ENCODE measurements at regions not wholly inside any gene's neighbourhood (a gene's known extent, or its start where the extent isn't known, plus 50 kb on each side); places are given as distances from the start of the nearest gene placed in this dataset.
A peak's percentile ranks its signal among the peaks of the same experiment; 100 is the strongest.

- no peak for DNase-seq
- ChIA-PET CTCF (interaction anchor here (1.3 kb wide), 1 partner anchor 26 kb away, joined by 3 read pairs; no protein-coding TSS in a partner anchor), POLR2A (no interaction called here)
- no peak overlapping the region for H2AFZ ChIP-seq (ENCODE audit: low read depth)
- 85% methylated on average over 1 of the region's 1 CpG for WGBS (ENCODE audit: low lambda C conversion rate)
- no peaks in the 10 kb centered on the region for H3K79me2 ChIP-seq (ENCODE audit: insufficient read depth)
- H3K4me3 ChIP-seq (ENCODE audit: low read depth in 2 of 2, low read length in 1 of 2): no peak overlapping the region
- H3K9ac ChIP-seq: no peak overlapping the region
- H4K20me1 ChIP-seq (ENCODE audit: insufficient read depth): no peaks in the 10 kb centered on the region
- H3K9me3 ChIP-seq: no peaks in the 10 kb centered on the region
- H3F3A ChIP-seq (replicated peaks; ENCODE audit: insufficient read depth): no peaks in the 10 kb centered on the region
- H3K27ac ChIP-seq (ENCODE audit: low read depth in 2 of 2, low read length in 1 of 2): no peak overlapping the region
- H3K9me2 ChIP-seq: no peaks in the 10 kb centered on the region
- no peak overlapping the region for H3K4me2 ChIP-seq
- H3K4me1 ChIP-seq (ENCODE audit: control insufficient read depth in 1 of 2, insufficient read depth in 2 of 2, low read depth in 1 of 2, low read length in 1 of 2): peaks cover 0 to 7% of the 10 kb centered on the region in 2 experiments; a peak in 2 of 4 replicates
- no peaks in the 10 kb centered on the region for H3K27me3 ChIP-seq (ENCODE audit: insufficient read depth)
- no peaks in the 10 kb centered on the region for H3K36me3 ChIP-seq (replicated peaks in 1 of 2; ENCODE audit: control insufficient read depth in 1 of 2, insufficient read depth in 2 of 2, low read length in 1 of 2)
- TF ChIP-seq CHD2 (IDR thresholded peaks at IDR 0.05; ENCODE audit: low read length, partially characterized antibody): no peak
- 0 out of 2 replicates have a peak, but pooled peaks have one; percentile 6 for TF ChIP-seq RAD21 (IDR thresholded peaks at IDR 0.05; ENCODE audit: low read length)
These were observed 618.7 kb downstream of the DIAPH3 start for GRCh38 chr13:59545007-59545406.

GRCh38 chr13:59546178-59546577 lies 617.5 kb downstream of the DIAPH3 start:
- CTCF ChIA-PET: no interaction called here
- no peak overlapping the region for H3K4me3 ChIP-seq (ENCODE audit: low read depth in 2 of 2, low read length in 1 of 2)

More at GRCh38 chr13:59546178-59546577, 617.5 kb downstream of the DIAPH3 start:
- Histone ChIP-seq H4K20me1 (ENCODE audit: insufficient read depth) (no peaks in the 10 kb centered on the region), H3K79me2 (ENCODE audit: insufficient read depth) (no peaks in the 10 kb centered on the region), H3K27me3 (ENCODE audit: insufficient read depth) (no peaks in the 10 kb centered on the region), H2AFZ (ENCODE audit: low read depth) (no peak overlapping the region), H3K9me2 (no peaks in the 10 kb centered on the region), H3K9me3 (no peaks in the 10 kb centered on the region), H3K27ac (ENCODE audit: low read depth in 2 of 2, low read length in 1 of 2) (no peak overlapping the region), H3F3A (replicated peaks; ENCODE audit: insufficient read depth) (no peaks in the 10 kb centered on the region), H3K4me2 (no peak overlapping the region), H3K4me1 (ENCODE audit: control insufficient read depth in 1 of 2, insufficient read depth in 2 of 2, low read depth in 1 of 2, low read length in 1 of 2) (peaks cover 0 to 7% of the 10 kb centered on the region in 2 experiments; a peak in 2 of 4 replicates), H3K36me3 (replicated peaks in 1 of 2; ENCODE audit: control insufficient read depth in 1 of 2, insufficient read depth in 2 of 2, low read length in 1 of 2) (no peaks in the 10 kb centered on the region), H3K9ac (no peak overlapping the region)
- TF ChIP-seq TAF1 (IDR thresholded peaks at IDR 0.05; ENCODE audit: borderline replicate concordance, low read depth, low read length): no peak
- TF ChIP-seq USF1 (IDR thresholded peaks at IDR 0.05; ENCODE audit: borderline replicate concordance, low read depth): no peak
- no peak for TF ChIP-seq EP300 (IDR thresholded peaks at IDR 0.05; ENCODE audit: borderline replicate concordance in 1 of 2, low read depth in 1 of 2, low read length in 1 of 2)
- TF ChIP-seq SIN3A (IDR thresholded peaks at IDR 0.05; ENCODE audit: borderline replicate concordance, low read depth, low read length): no peak
- TF ChIP-seq ZBTB33 (IDR thresholded peaks at IDR 0.05; ENCODE audit: borderline replicate concordance, low read depth): no peak
- WGBS (ENCODE audit: low lambda C conversion rate): 68% methylated on average over 1 of the region's 1 CpG
- POLR2A ChIA-PET: no interaction called here
- DNase-seq: no peak
